KMS-11 (cell line): ENCODE measurements at regions not wholly inside any gene's neighbourhood (a gene's known extent, or its start where the extent isn't known, plus 50 kb on each side); places are given as distances from the start of the nearest gene placed in this dataset.

Experiments
- H2AFZ ChIP-seq: fragments of 200-600 bp; sonication (generic); 2 replicates; pipeline ENCODE4 v1.6.1; 2016; ENCODE audit warnings: antibody characterized with exemption, mixed run types, low read depth
- H3K27ac ChIP-seq: fragments of 200-600 bp; sonication (generic); 2 replicates; pipeline ENCODE4 v1.6.1; 2016; ENCODE audit warnings: mild to moderate bottlenecking, mixed run types
- H3K27me3 ChIP-seq: fragments of 200-600 bp; sonication (generic); 2 replicates; pipeline ENCODE4 v1.6.1; 2017; ENCODE audit warnings: mild to moderate bottlenecking, low read depth, mixed run types, moderate library complexity; ENCODE audit not compliant: insufficient read depth
- H3K36me3 ChIP-seq: fragments of 200-600 bp; sonication (generic); 2 replicates; pipeline ENCODE4 v1.6.1; 2017; ENCODE audit warnings: mild to moderate bottlenecking, mixed run types; ENCODE audit not compliant: insufficient read depth
- H3K4me1 ChIP-seq: fragments of 200-600 bp; sonication (generic); 2 replicates; pipeline ENCODE4 v1.6.1; 2016; ENCODE audit warnings: mild to moderate bottlenecking, low read depth, mixed run types; ENCODE audit not compliant: poor library complexity, severe bottlenecking
- H3K4me2 ChIP-seq: fragments of 200-600 bp; sonication (generic); 2 replicates; pipeline ENCODE4 v1.7.0; 2016; ENCODE audit warnings: mild to moderate bottlenecking, mixed run types
- H3K4me3 ChIP-seq: fragments of 200-600 bp; sonication (generic); IDR thresholded peaks from 2 replicates; pipeline ENCODE4 v1.6.1; 2017; ENCODE audit warnings: low read depth, low read length, mixed read lengths; ENCODE audit not compliant: insufficient read depth
- H3K79me2 ChIP-seq: fragments of 200-600 bp; sonication (generic); 2 replicates; pipeline ENCODE4 v1.6.1; 2016; ENCODE audit warnings: low read depth, mixed run types; ENCODE audit not compliant: insufficient read depth
- H3K9ac ChIP-seq: fragments of 200-600 bp; sonication (generic); 2 replicates; pipeline ENCODE4 v1.6.1; 2016; ENCODE audit warnings: mild to moderate bottlenecking, mixed run types
- H4K20me1 ChIP-seq: fragments of 200-600 bp; sonication (generic); 2 replicates; pipeline ENCODE4 v1.6.1; 2016; ENCODE audit warnings: mild to moderate bottlenecking, mixed run types; ENCODE audit not compliant: insufficient read depth
- CTCF ChIP-seq: fragments of 200-600 bp; sonication (generic); conservative IDR thresholded peaks from 2 replicates; pipeline ENCODE4 v1.6.1; 2017; ENCODE audit warnings: low read depth, mild to moderate bottlenecking, antibody characterized with exemption, low read length, moderate library complexity, mixed read lengths

- Histone ChIP-seq H2AFZ (no peak overlapping the region), H3K4me2 (no peak overlapping the region), H3K79me2 (no peaks in the 10 kb centered on the region), H3K36me3 (no peaks in the 10 kb centered on the region), H3K9ac (no peak overlapping the region), H3K4me1 (no peaks in the 10 kb centered on the region), H3K4me3 (no peak overlapping the region), H3K27me3 (no peaks in the 10 kb centered on the region), H3K27ac (no peak overlapping the region), H4K20me1 (no peaks in the 10 kb centered on the region)
- TF ChIP-seq CTCF: no peak
These were observed 906.7 kb upstream of the CELF2 start for GRCh38 chr10:10110844-10111490.

GRCh38 chr10:10118131-10118530 lies 899.5 kb upstream of the CELF2 start:
- no peaks in the 10 kb centered on the region for H3K4me1 ChIP-seq
- H3K79me2 ChIP-seq: no peaks in the 10 kb centered on the region
- H4K20me1 ChIP-seq: no peaks in the 10 kb centered on the region
- no peaks in the 10 kb centered on the region for H3K36me3 ChIP-seq
- H3K27ac ChIP-seq: no peak overlapping the region
- H3K27me3 ChIP-seq: no peaks in the 10 kb centered on the region
- no peak overlapping the region for H3K9ac ChIP-seq
- no peak overlapping the region for H3K4me2 ChIP-seq
- no peak for TF ChIP-seq CTCF
- no peak overlapping the region for H2AFZ ChIP-seq
- no peak overlapping the region for H3K4me3 ChIP-seq

DNA sequence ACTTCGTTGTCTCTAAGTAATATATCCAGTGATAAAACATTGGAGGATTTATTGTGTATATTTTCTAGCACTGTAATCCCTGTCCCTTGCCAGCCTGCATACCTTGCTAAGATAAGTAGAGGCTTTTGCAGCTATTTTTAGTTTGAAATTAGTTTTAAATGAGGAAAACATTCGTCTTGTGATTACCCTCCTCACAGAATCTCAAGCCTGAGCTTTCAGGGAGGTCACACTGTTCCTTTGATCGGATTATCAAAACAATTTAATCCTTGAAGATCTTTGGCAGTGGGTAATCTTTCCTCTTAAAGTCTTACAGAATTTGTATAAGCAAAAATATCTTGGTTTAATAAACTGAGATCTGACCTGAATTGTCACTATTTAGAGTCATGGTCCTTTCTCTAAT lies 897.0 kb upstream of the CELF2 start:
- Histone ChIP-seq H3K4me2 (no peak overlapping the region), H3K4me3 (no peak overlapping the region), H3K79me2 (no peaks in the 10 kb centered on the region), H4K20me1 (no peaks in the 10 kb centered on the region), H3K9ac (no peak overlapping the region), H3K27me3 (no peaks in the 10 kb centered on the region), H3K36me3 (no peaks in the 10 kb centered on the region), H2AFZ (no peak overlapping the region), H3K4me1 (no peaks in the 10 kb centered on the region), H3K27ac (no peak overlapping the region)
- TF ChIP-seq CTCF: no peak

DNA sequence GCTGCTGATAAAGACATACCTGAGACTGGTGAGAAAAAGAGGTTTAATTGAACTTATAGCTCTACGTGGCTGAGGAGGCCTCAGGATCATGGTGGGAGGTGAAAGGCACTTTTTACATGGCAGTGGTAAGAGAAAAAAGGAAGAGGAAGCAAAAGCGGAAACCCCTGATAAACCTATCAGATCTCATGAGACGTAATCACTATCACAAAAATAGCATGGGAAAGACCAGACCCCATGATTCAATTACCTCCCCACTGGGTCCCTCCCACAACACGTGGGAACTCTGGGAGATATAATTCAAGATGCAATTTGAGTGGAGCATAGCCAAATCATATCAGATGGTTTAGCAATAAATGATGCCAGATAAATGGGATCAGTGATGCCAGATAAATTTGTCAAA lies 892.0 kb upstream of the CELF2 start:
- no peak overlapping the region for H2AFZ ChIP-seq
- H3K4me3 ChIP-seq: no peak overlapping the region
- no peaks in the 10 kb centered on the region for H3K27me3 ChIP-seq
- H3K4me2 ChIP-seq: no peak overlapping the region
- H4K20me1 ChIP-seq: no peaks in the 10 kb centered on the region
- no peak for TF ChIP-seq CTCF
- no peaks in the 10 kb centered on the region for H3K79me2 ChIP-seq
- no peak overlapping the region for H3K27ac ChIP-seq
- H3K9ac ChIP-seq: no peak overlapping the region
- H3K36me3 ChIP-seq: no peaks in the 10 kb centered on the region
- no peaks in the 10 kb centered on the region for H3K4me1 ChIP-seq
